Neuronal stem cell (in vitro differentiated cells): ENCODE measurements at regions not wholly inside any gene's neighbourhood (a gene's known extent, or its start where the extent isn't known, plus 50 kb on each side); places are given as distances from the start of the nearest gene placed in this dataset.

Experiments used
- DNase-seq: peaks from one replicate; pipeline ENCODE4 v3.0.0-alpha.2; 2013; ENCODE audit warnings: low spot score
- H2AFZ ChIP-seq: one replicate; pipeline ENCODE4 v1.6.1; 2013; ENCODE audit warnings: mild to moderate bottlenecking, low read length, inconsistent platforms
- H2AK5ac ChIP-seq: 2 replicates; pipeline ENCODE4 v1.6.1; 2013; ENCODE audit warnings: low read depth, mild to moderate bottlenecking, inconsistent platforms, low read length, moderate library complexity, mixed read lengths
- H2BK120ac ChIP-seq: 2 replicates; pipeline ENCODE4 v1.6.1; 2013; ENCODE audit warnings: low read depth, mild to moderate bottlenecking, inconsistent platforms, low read length, moderate library complexity, mixed read lengths
- H2BK12ac ChIP-seq: one replicate; pipeline ENCODE4 v1.6.1; 2013; ENCODE audit warnings: low read length, inconsistent platforms
- H2BK15ac ChIP-seq: 2 replicates; pipeline ENCODE4 v1.6.1; 2013; ENCODE audit warnings: mild to moderate bottlenecking, low read length, inconsistent platforms, mixed read lengths
- H2BK5ac ChIP-seq: one replicate; pipeline ENCODE4 v1.6.1; 2013; ENCODE audit warnings: inconsistent platforms, mild to moderate bottlenecking, low read length, moderate library complexity
- H3K14ac ChIP-seq: one replicate; pipeline ENCODE4 v1.6.1; 2013; ENCODE audit warnings: low read length, inconsistent platforms
- H3K18ac ChIP-seq: 2 replicates; pipeline ENCODE4 v1.6.1; 2013; ENCODE audit warnings: low read length, inconsistent platforms
- H3K23ac ChIP-seq: 2 replicates; pipeline ENCODE4 v1.6.1; 2013; ENCODE audit warnings: low read depth, mild to moderate bottlenecking, mixed read lengths, low read length, inconsistent platforms; ENCODE audit not compliant: poor library complexity
- H3K27ac ChIP-seq: replicated peaks from 3 replicates; pipeline ENCODE4 v1.5.1; 2013; ENCODE audit warnings: low read length, inconsistent platforms
- H3K27me3 ChIP-seq, 3 experiments: 2 replicates each; pipeline ENCODE4 v1.6.1; 2013; ENCODE audit warnings: low read length in 3 of 3, mild to moderate bottlenecking in 2 of 3, inconsistent platforms in 1 of 3, low read depth in 1 of 3, mixed read lengths in 1 of 3, moderate library complexity in 1 of 3; ENCODE audit not compliant: control insufficient read depth in 3 of 3, insufficient read depth in 3 of 3
- H3K36me3 ChIP-seq, 2 donors: replicated peaks in 1 of 2; 2 replicates each; pipeline ENCODE4 v1.6.1; 2013; ENCODE audit warnings: low read length in 2 of 2; ENCODE audit not compliant: control insufficient read depth in 2 of 2, insufficient read depth in 2 of 2
- H3K4ac ChIP-seq: 2 replicates; pipeline ENCODE4 v1.6.1; 2013; ENCODE audit warnings: inconsistent platforms, mild to moderate bottlenecking, low read length, moderate library complexity
- H3K4me1 ChIP-seq, 2 donors: 1 replicate in 1 of 2; 2 replicates in 1 of 2; pipeline ENCODE4 v1.6.1; 2013; ENCODE audit warnings: low read length in 2 of 2, low read depth in 1 of 2; ENCODE audit not compliant: control insufficient read depth in 2 of 2, insufficient read depth in 1 of 2
- H3K4me2 ChIP-seq: one replicate; pipeline ENCODE4 v1.6.1; 2013; ENCODE audit warnings: mild to moderate bottlenecking, low read length, inconsistent platforms; ENCODE audit not compliant: insufficient read depth, poor library complexity, severe bottlenecking
- H3K4me3 ChIP-seq, 2 donors: 2 replicates each; pipeline ENCODE4 v1.5.1; 2013; ENCODE audit warnings: low read length in 2 of 2, mild to moderate bottlenecking in 2 of 2, inconsistent platforms in 1 of 2, moderate library complexity in 1 of 2
- H3K79me1 ChIP-seq: one replicate; pipeline ENCODE4 v1.6.1; 2013; ENCODE audit warnings: low read depth, mild to moderate bottlenecking, inconsistent platforms, low read length, moderate library complexity
- H3K9ac ChIP-seq: one replicate; pipeline ENCODE4 v1.6.1; 2013; ENCODE audit warnings: mild to moderate bottlenecking, low read depth, low read length, inconsistent platforms; ENCODE audit not compliant: poor library complexity
- H3K9me3 ChIP-seq, 2 donors: replicated peaks in 1 of 2; 2 replicates each; pipeline versions ENCODE3 to v1.6.1; 2013; ENCODE audit warnings: low read length in 2 of 2, mild to moderate bottlenecking in 2 of 2, inconsistent platforms in 1 of 2, low read depth in 1 of 2, mixed read lengths in 1 of 2, moderate library complexity in 1 of 2; ENCODE audit not compliant: control insufficient read depth in 2 of 2, insufficient read depth in 1 of 2
- H4K8ac ChIP-seq: one replicate; pipeline ENCODE4 v1.6.1; 2013; ENCODE audit warnings: low read depth, mild to moderate bottlenecking, inconsistent platforms, low read length, moderate library complexity
- H4K91ac ChIP-seq: one replicate; pipeline ENCODE4 v1.6.1; 2013; ENCODE audit warnings: low read length, low read depth, mild to moderate bottlenecking, inconsistent platforms; ENCODE audit not compliant: poor library complexity
- WGBS, 2 donors: extraction: QIAGEN DNeasy Blood & Tissue Kit; methylation state at CpG; one replicate each; pipeline ENCODE4 v1.1.7; 2013; ENCODE audit warnings: missing lambda C conversion rate in 2 of 2, mixed read lengths in 1 of 2; ENCODE audit not compliant: insufficient read length in 2 of 2, insufficient replicate concordance in 1 of 2; ENCODE audit errors: extremely low coverage in 2 of 2; 5-methylcytosine and 5-hydroxymethylcytosine counted together

DNA sequence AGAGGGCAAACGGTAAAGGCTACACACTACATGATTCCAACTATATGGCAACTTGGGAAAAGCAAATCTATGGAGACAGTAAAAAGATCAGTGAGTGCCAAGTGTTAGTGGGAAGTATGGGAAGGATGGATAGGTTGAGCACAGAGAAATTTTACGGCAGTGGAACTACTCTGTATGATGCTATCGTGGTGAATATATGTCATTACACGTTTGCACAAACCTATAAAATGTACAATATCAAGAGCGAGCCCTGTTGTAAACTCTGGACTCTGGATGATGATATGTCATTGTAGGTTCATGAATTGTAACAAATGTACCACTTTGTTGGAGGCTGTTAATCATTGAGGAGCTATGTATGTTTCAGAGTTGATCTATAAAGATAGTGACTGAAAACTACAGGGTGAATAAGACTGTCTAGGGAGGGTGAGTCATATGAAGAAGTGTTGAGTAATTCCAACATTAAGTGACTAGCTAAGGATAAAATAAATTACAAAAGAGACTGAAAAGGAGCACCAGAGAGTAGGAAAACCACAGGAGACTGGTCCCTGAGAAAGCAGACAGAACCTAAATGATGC is 349.2 kb upstream of the LMO3 start:
- H2BK15ac ChIP-seq: no peak overlapping the region
- no peak overlapping the region for H3K9ac ChIP-seq
- no CpG with 5 or more reads among the region's 5 CpGs for WGBS, 2 donors
- no peak overlapping the region for H3K27ac ChIP-seq
- no peak overlapping the region for H2AFZ ChIP-seq
- no peak overlapping the region for H3K23ac ChIP-seq
- no peak overlapping the region for H3K4me2 ChIP-seq
- no peak overlapping the region for H3K4me3 ChIP-seq
- no peaks in the 10 kb centered on the region for H3K79me1 ChIP-seq
- no peak overlapping the region for H3K4ac ChIP-seq
- no peak overlapping the region for H3K18ac ChIP-seq
- H3K4me1 ChIP-seq: peaks cover 0 to under 1% of the 10 kb centered on the region in 2 donors
- no peaks in the 10 kb centered on the region for H3K36me3 ChIP-seq
- DNase-seq: no peak
- no peak overlapping the region for H4K91ac ChIP-seq
- H3K14ac ChIP-seq: no peak overlapping the region
- H2BK120ac ChIP-seq: no peak overlapping the region
- no peaks in the 10 kb centered on the region for H3K27me3 ChIP-seq
- H2BK5ac ChIP-seq: no peak overlapping the region
- no peak overlapping the region for H2BK12ac ChIP-seq
- H3K9me3 ChIP-seq: no peaks in the 10 kb centered on the region
- H2AK5ac ChIP-seq: no peak overlapping the region
- H4K8ac ChIP-seq: no peak overlapping the region

DNA sequence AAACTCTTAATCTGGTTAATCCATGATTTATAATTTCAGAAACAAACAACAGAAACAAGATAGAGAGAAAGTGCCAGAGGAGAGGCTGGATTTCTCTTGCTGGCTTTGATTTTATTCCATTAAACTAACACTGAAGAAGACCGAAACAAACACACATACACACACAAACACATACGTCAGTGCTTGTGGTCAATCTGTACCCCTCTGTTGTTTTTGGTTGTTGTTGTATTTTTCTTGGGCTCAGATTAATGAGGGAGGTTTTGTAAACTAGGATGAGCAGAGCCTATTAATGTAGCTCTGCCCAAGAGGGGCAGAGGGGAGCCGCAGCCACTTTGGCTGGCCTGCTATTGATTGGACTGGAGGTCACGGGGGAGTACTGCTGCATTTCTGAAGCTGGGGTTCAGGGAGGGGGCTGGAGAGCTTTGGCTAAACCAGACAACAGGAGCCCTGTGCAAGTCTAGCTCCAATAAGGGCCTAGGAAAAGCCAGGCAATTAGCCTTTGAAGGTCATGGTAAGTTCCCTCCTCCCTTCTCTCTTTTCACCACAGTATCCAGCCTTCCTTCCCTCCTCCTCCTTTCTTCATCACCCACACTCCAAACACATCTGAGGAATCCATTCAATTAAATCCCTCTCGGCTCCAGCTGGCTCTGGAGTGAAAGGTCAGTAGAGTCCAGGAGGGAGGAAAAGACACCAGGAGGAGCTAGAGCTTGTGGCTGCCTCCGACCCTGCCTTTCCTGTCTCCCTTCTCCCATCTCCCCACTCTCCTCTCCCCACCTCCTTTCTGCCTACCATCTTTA is 344.1 kb upstream of the LMO3 start:
- H2AK5ac ChIP-seq: no peak overlapping the region
- no peak overlapping the region for H2BK15ac ChIP-seq
- no peaks in the 10 kb centered on the region for H3K36me3 ChIP-seq
- H2BK5ac ChIP-seq: no peak overlapping the region
- no peak overlapping the region for H2BK120ac ChIP-seq
- no peak overlapping the region for H2BK12ac ChIP-seq
- H3K27me3 ChIP-seq: no peaks in the 10 kb centered on the region
- H3K4me3 ChIP-seq: no peak overlapping the region
- H3K27ac ChIP-seq: peak overlapping the region; percentile 50
- H3K4me2 ChIP-seq: no peak overlapping the region
- no peak overlapping the region for H3K9ac ChIP-seq
- H3K23ac ChIP-seq: no peak overlapping the region
- WGBS, 2 donors: no CpG with 5 or more reads among the region's 6 CpGs
- H3K4me1 ChIP-seq: peaks cover 0 to 2% of the 10 kb centered on the region in 2 donors
- no peak overlapping the region for H4K8ac ChIP-seq
- no peaks in the 10 kb centered on the region for H3K79me1 ChIP-seq
- H3K9me3 ChIP-seq: no peaks in the 10 kb centered on the region
- H3K18ac ChIP-seq: no peak overlapping the region
- peak overlapping the region; percentile 22 for H2AFZ ChIP-seq
- H3K14ac ChIP-seq: no peak overlapping the region
- H4K91ac ChIP-seq: no peak overlapping the region
- no peak overlapping the region for H3K4ac ChIP-seq
- peak; percentile 70 for DNase-seq

DNA sequence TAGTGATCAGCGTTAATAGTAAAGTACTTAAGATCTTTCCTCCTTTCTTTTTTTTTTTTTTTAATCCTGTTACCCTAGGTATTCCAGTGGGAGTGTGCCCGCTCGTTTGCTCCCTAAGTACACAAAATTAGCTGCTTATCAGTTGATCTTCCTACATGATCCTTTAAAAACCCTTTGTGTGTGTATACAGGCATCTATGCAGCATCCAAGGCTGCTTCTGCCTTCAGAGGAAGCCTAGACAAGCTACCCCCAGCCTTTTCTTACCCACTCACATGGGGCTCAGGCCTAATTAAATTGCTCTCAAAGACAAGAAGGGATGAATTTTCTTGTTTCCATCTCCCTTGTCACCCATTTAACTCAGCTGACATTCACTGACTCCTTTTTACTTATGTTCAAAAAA is 343.4 kb upstream of the LMO3 start:
- Histone ChIP-seq H3K4me2 (no peak overlapping the region), H3K18ac (no peak overlapping the region), H3K27ac (no peak overlapping the region), H4K91ac (no peak overlapping the region), H3K36me3 (no peaks in the 10 kb centered on the region), H3K4me3 (no peak overlapping the region), H3K9ac (no peak overlapping the region), H2BK120ac (no peak overlapping the region), H3K4ac (no peak overlapping the region), H2BK15ac (no peak overlapping the region), H3K79me1 (no peaks in the 10 kb centered on the region), H2BK12ac (no peak overlapping the region), H2AFZ (no peak overlapping the region), H3K4me1 (peaks cover 0 to 2% of the 10 kb centered on the region in 2 donors), H3K14ac (no peak overlapping the region), H2AK5ac (no peak overlapping the region), H3K9me3 (no peaks in the 10 kb centered on the region), H2BK5ac (no peak overlapping the region), H3K27me3 (no peaks in the 10 kb centered on the region), H4K8ac (no peak overlapping the region), H3K23ac (no peak overlapping the region)
- peak; percentile 15 for DNase-seq
- no CpG with 5 or more reads among the region's 3 CpGs for WGBS, 2 donors

DNA sequence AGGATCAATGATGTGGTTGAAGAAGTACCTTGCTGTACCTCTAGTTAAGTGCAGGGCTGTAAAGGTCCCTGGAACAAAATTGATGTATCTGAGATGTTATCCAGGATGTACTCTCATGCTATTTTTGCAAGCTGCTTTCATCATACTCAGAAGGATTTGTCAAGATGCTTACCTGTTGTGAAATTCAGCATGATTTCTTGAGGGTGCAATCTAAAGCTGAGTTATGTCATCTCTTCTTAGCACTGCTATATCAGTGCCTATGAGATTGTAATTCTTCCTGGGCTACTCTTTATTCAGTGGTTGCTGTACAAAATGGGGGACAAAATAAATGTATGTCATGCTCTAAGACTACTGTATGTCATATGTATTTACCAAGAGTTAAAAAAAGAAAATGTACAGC is 340.7 kb upstream of the LMO3 start:
- Histone ChIP-seq H2AK5ac (no peak overlapping the region), H4K91ac (no peak overlapping the region), H3K4me3 (no peak overlapping the region), H3K27me3 (no peaks in the 10 kb centered on the region), H4K8ac (no peak overlapping the region), H3K4me2 (no peak overlapping the region), H3K27ac (no peak overlapping the region), H3K18ac (no peak overlapping the region), H3K79me1 (no peaks in the 10 kb centered on the region), H2BK15ac (no peak overlapping the region), H2BK5ac (no peak overlapping the region), H3K9ac (no peak overlapping the region), H2BK120ac (no peak overlapping the region), H3K4ac (no peak overlapping the region), H3K23ac (no peak overlapping the region), H3K14ac (no peak overlapping the region), H3K36me3 (no peaks in the 10 kb centered on the region), H2BK12ac (no peak overlapping the region), H2AFZ (no peak overlapping the region), H3K4me1 (peaks cover 0 to 2% of the 10 kb centered on the region in 2 donors), H3K9me3 (no peaks in the 10 kb centered on the region)
- no peak for DNase-seq
